Activated naive CD8-positive, alpha-beta T cell treated with anti-CD3 and anti-CD28 coated beads, Interleukin-2, amount 10 ng/mL, durations not matched to agents 7 days and 5 days (primary cell): ENCODE measurements at regions not wholly inside any gene's neighbourhood (a gene's known extent, or its start where the extent isn't known, plus 50 kb on each side); places are given as distances from the start of the nearest gene placed in this dataset.

Experiments used
- ATAC-seq: fragments of 150-1000 bp; cut with Tn5 transposase; one replicate; pipeline ENCODE4 v1.10.0; 2021; ENCODE audit warnings: low read depth, moderate library complexity
- POLR2A ChIA-PET: fragments of 350-600 bp; sonication (Branson Sonifier 250); formaldehyde crosslinking; loops from one replicate; lab custom pipeline; 2021; ENCODE audit warnings: antibody characterized with exemption; lab: Charles Lee
- DNase-seq: peaks from one replicate; pipeline ENCODE4 v3.0.0; 2021
- H3K27ac Mint-ChIP-seq: one replicate; pipeline ENCODE4 v1.8.0; 2022; ENCODE audit warnings: mild to moderate bottlenecking, mixed read lengths
- H3K27me3 Mint-ChIP-seq: one replicate; pipeline ENCODE4 v1.8.0; 2022; ENCODE audit warnings: mild to moderate bottlenecking, moderate library complexity, mixed read lengths
- H3K36me3 Mint-ChIP-seq: one replicate; pipeline ENCODE4 v1.8.0; 2021; ENCODE audit warnings: mild to moderate bottlenecking, mixed read lengths
- H3K4me1 Mint-ChIP-seq: one replicate; pipeline ENCODE4 v1.8.0; 2021; ENCODE audit warnings: mixed read lengths
- H3K4me3 Mint-ChIP-seq: one replicate; pipeline ENCODE4 v1.8.0; 2022; ENCODE audit warnings: mild to moderate bottlenecking, moderate library complexity, mixed read lengths
- H3K9me3 Mint-ChIP-seq: one replicate; pipeline ENCODE4 v1.8.0; 2021; ENCODE audit warnings: mixed read lengths

- H3K27me3 Mint-ChIP-seq, result no peaks in the 10 kb centered on the region
- ATAC-seq, result no peak
- H3K27ac Mint-ChIP-seq, result no peak overlapping the region
- H3K9me3 Mint-ChIP-seq, result peaks cover 2% of the 10 kb centered on the region
- no peak overlapping the region for H3K4me3 Mint-ChIP-seq
- no peaks in the 10 kb centered on the region for H3K36me3 Mint-ChIP-seq
- no peak for DNase-seq
- H3K4me1 Mint-ChIP-seq, result no peaks in the 10 kb centered on the region
- POLR2A ChIA-PET, result no interaction called here
These were observed 829.1 kb downstream of the PCDH7 start for GRCh38 chr4:31549256-31549655.

GRCh38 chr4:31557437-31557836, 837.3 kb downstream of the PCDH7 start:
- Mint-ChIP-seq H3K27me3 (no peaks in the 10 kb centered on the region), H3K36me3 (no peaks in the 10 kb centered on the region), H3K9me3 (no peaks in the 10 kb centered on the region), H3K4me1 (no peaks in the 10 kb centered on the region), H3K4me3 (no peak overlapping the region), H3K27ac (no peak overlapping the region)
- ATAC-seq (no peak), DNase-seq (no peak)
- POLR2A ChIA-PET, result no interaction called here

- Mint-ChIP-seq H3K27me3 (no peaks in the 10 kb centered on the region), H3K4me3 (no peak overlapping the region), H3K36me3 (no peaks in the 10 kb centered on the region), H3K4me1 (no peaks in the 10 kb centered on the region), H3K9me3 (peaks cover 4% of the 10 kb centered on the region), H3K27ac (no peak overlapping the region)
- ATAC-seq, result no peak
- no peak for DNase-seq
- POLR2A ChIA-PET, result no interaction called here
These were observed 853.4 kb downstream of the PCDH7 start for GRCh38 chr4:31573554-31573953.

- Mint-ChIP-seq H3K27ac (no peak overlapping the region), H3K4me1 (no peaks in the 10 kb centered on the region), H3K9me3 (peaks cover 4% of the 10 kb centered on the region), H3K27me3 (no peaks in the 10 kb centered on the region), H3K36me3 (no peaks in the 10 kb centered on the region), H3K4me3 (no peak overlapping the region)
- POLR2A ChIA-PET, result no interaction called here
- ATAC-seq (no peak), DNase-seq (no peak)
These were observed 855.3 kb downstream of the PCDH7 start for GRCh38 chr4:31575504-31575903.

GRCh38 chr4:31580843-31581242, 860.7 kb downstream of the PCDH7 start:
- Mint-ChIP-seq H3K4me3 (no peak overlapping the region), H3K9me3 (no peaks in the 10 kb centered on the region), H3K27me3 (no peaks in the 10 kb centered on the region), H3K27ac (no peak overlapping the region), H3K4me1 (no peaks in the 10 kb centered on the region), H3K36me3 (no peaks in the 10 kb centered on the region)
- DNase-seq (no peak), ATAC-seq (no peak)
- POLR2A ChIA-PET, result no interaction called here

GRCh38 chr4:31585503-31585902, 865.3 kb downstream of the PCDH7 start:
- no peak overlapping the region for H3K4me3 Mint-ChIP-seq
- no peaks in the 10 kb centered on the region for H3K36me3 Mint-ChIP-seq
- no peaks in the 10 kb centered on the region for H3K4me1 Mint-ChIP-seq
- peaks cover 4% of the 10 kb centered on the region for H3K9me3 Mint-ChIP-seq
- POLR2A ChIA-PET, result no interaction called here
- H3K27me3 Mint-ChIP-seq, result no peaks in the 10 kb centered on the region
- no peak overlapping the region for H3K27ac Mint-ChIP-seq
- ATAC-seq (no peak), DNase-seq (no peak)

- H3K4me1 Mint-ChIP-seq, result no peaks in the 10 kb centered on the region
- H3K27ac Mint-ChIP-seq, result no peak overlapping the region
- POLR2A ChIA-PET, result no interaction called here
- H3K27me3 Mint-ChIP-seq, result no peaks in the 10 kb centered on the region
- H3K36me3 Mint-ChIP-seq, result no peaks in the 10 kb centered on the region
- peaks cover 7% of the 10 kb centered on the region for H3K9me3 Mint-ChIP-seq
- no peak overlapping the region for H3K4me3 Mint-ChIP-seq
- DNase-seq (no peak), ATAC-seq (no peak)
These were observed 872.1 kb downstream of the PCDH7 start for GRCh38 chr4:31592293-31592692.

GRCh38 chr4:31595496-31595895, 875.3 kb downstream of the PCDH7 start:
- peaks cover 9% of the 10 kb centered on the region for H3K9me3 Mint-ChIP-seq
- POLR2A ChIA-PET, result no interaction called here
- H3K27ac Mint-ChIP-seq, result no peak overlapping the region
- H3K4me3 Mint-ChIP-seq, result no peak overlapping the region
- no peaks in the 10 kb centered on the region for H3K4me1 Mint-ChIP-seq
- DNase-seq, result no peak
- no peaks in the 10 kb centered on the region for H3K27me3 Mint-ChIP-seq
- no peaks in the 10 kb centered on the region for H3K36me3 Mint-ChIP-seq
- no peak for ATAC-seq

GRCh38 chr4:31598639-31599038, 878.5 kb downstream of the PCDH7 start:
- no peak overlapping the region for H3K27ac Mint-ChIP-seq
- H3K36me3 Mint-ChIP-seq, result no peaks in the 10 kb centered on the region
- H3K4me1 Mint-ChIP-seq, result no peaks in the 10 kb centered on the region
- DNase-seq, result no peak
- H3K9me3 Mint-ChIP-seq, result peaks cover 7% of the 10 kb centered on the region
- no peak overlapping the region for H3K4me3 Mint-ChIP-seq
- no peaks in the 10 kb centered on the region for H3K27me3 Mint-ChIP-seq
- POLR2A ChIA-PET, result no interaction called here
- ATAC-seq, result no peak

GRCh38 chr4:31601793-31602192, 881.6 kb downstream of the PCDH7 start:
- Mint-ChIP-seq H3K4me3 (no peak overlapping the region), H3K4me1 (no peaks in the 10 kb centered on the region), H3K27ac (no peak overlapping the region), H3K9me3 (peaks cover 6% of the 10 kb centered on the region), H3K36me3 (no peaks in the 10 kb centered on the region), H3K27me3 (no peaks in the 10 kb centered on the region)
- POLR2A ChIA-PET, result no interaction called here
- DNase-seq, result no peak
- no peak for ATAC-seq

GRCh38 chr4:31613946-31614623, 893.9 kb downstream of the PCDH7 start:
- DNase-seq (no peak), ATAC-seq (no peak)
- H3K9me3 Mint-ChIP-seq, result peaks cover 3% of the 10 kb centered on the region
- POLR2A ChIA-PET, result no interaction called here
- no peak overlapping the region for H3K4me3 Mint-ChIP-seq
- H3K4me1 Mint-ChIP-seq, result no peaks in the 10 kb centered on the region
- H3K27me3 Mint-ChIP-seq, result no peaks in the 10 kb centered on the region
- no peaks in the 10 kb centered on the region for H3K36me3 Mint-ChIP-seq
- no peak overlapping the region for H3K27ac Mint-ChIP-seq

- Mint-ChIP-seq H3K4me1 (no peaks in the 10 kb centered on the region), H3K4me3 (no peak overlapping the region), H3K36me3 (no peaks in the 10 kb centered on the region)
These were observed 897.5 kb downstream of the PCDH7 start for GRCh38 chr4:31617667-31618066.

GRCh38 chr4:31620476-31620875, 900.3 kb downstream of the PCDH7 start:
- no peaks in the 10 kb centered on the region for H3K27me3 Mint-ChIP-seq
- H3K27ac Mint-ChIP-seq, result no peak overlapping the region
- H3K36me3 Mint-ChIP-seq, result no peaks in the 10 kb centered on the region
- no peak for DNase-seq
- peaks cover 2% of the 10 kb centered on the region for H3K9me3 Mint-ChIP-seq
- H3K4me1 Mint-ChIP-seq, result no peaks in the 10 kb centered on the region
- POLR2A ChIA-PET, result no interaction called here
- H3K4me3 Mint-ChIP-seq, result no peak overlapping the region
- ATAC-seq, result no peak

More at GRCh38 chr4:31617667-31618066, 897.5 kb downstream of the PCDH7 start:
- H3K27me3 Mint-ChIP-seq, result no peaks in the 10 kb centered on the region
- no peak for ATAC-seq
- DNase-seq, result no peak
- POLR2A ChIA-PET, result no interaction called here
- peaks cover 2% of the 10 kb centered on the region for H3K9me3 Mint-ChIP-seq
- no peak overlapping the region for H3K27ac Mint-ChIP-seq

- no peak overlapping the region for H3K4me3 Mint-ChIP-seq
- no peaks in the 10 kb centered on the region for H3K36me3 Mint-ChIP-seq
- H3K27ac Mint-ChIP-seq, result no peak overlapping the region
- H3K4me1 Mint-ChIP-seq, result no peaks in the 10 kb centered on the region
- H3K9me3 Mint-ChIP-seq, result peaks cover 5% of the 10 kb centered on the region
- POLR2A ChIA-PET, result no interaction called here
- H3K27me3 Mint-ChIP-seq, result no peaks in the 10 kb centered on the region
- ATAC-seq (no peak), DNase-seq (no peak)
These were observed 925.1 kb downstream of the PCDH7 start for GRCh38 chr4:31645236-31645635.

- peaks cover 5% of the 10 kb centered on the region for H3K9me3 Mint-ChIP-seq
- POLR2A ChIA-PET, result no interaction called here
- H3K27ac Mint-ChIP-seq, result no peak overlapping the region
- no peaks in the 10 kb centered on the region for H3K4me1 Mint-ChIP-seq
- ATAC-seq, result no peak
- no peak overlapping the region for H3K4me3 Mint-ChIP-seq
- no peak for DNase-seq
- no peaks in the 10 kb centered on the region for H3K27me3 Mint-ChIP-seq
- no peaks in the 10 kb centered on the region for H3K36me3 Mint-ChIP-seq
These were observed 927.6 kb downstream of the PCDH7 start for GRCh38 chr4:31647786-31648185.
